GM18868 (cell line): ENCODE measurements at regions not wholly inside any gene's neighbourhood (a gene's known extent, or its start where the extent isn't known, plus 50 kb on each side); places are given as distances from the start of the nearest gene placed in this dataset.
"Not testable (repeated sequence)": the region's sequence is repeated elsewhere in the genome, so short reads cannot be mapped to it uniquely, and the experiment has no call there.

Source experiments
- ATAC-seq: cut with Tn5 transposase; IDR thresholded peaks from one replicate; pipeline ENCODE4 v1.9.1; 2021; ENCODE audit warnings: mild to moderate bottlenecking, moderate library complexity; ENCODE audit not compliant: unreplicated experiment

DNA sequence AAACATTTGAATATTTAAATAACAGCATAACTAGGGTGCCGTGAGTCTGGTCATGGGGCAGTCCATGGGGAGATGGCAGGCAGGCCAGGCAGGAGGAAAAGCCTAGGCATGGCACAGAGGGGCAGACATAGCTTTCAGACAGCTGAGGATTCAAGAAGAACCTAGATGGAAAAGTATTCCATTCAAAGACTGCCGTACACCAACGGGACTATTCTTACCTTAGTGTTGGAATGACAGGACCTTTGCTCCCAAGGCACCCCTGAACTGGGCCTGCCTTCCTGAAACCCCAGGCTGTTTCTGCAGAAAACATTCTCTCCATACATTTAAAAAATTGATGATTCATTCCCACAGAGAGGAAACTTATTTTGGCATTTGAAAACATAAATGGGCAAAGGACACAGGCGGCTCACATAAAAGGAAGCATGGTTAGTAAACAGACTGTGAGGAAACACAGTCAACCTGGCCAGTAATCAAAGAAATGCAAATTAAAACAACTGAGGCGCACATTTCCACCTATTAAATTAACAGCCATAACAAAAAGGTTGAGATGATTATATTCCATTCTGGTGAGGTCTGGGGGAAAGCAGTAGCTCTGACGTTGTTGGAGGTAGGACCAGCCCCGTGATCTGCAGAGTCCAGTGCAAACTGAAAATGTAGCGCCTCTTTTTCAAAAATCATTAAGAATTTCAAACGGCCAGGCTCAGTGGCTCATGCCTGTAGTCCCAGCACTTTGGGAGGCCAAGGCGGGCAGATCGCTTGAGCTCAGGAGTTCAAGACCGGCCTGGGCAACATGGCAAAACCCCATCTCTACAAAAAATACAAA, 71.3 kb upstream of the SMAD3 start:
- no peak for ATAC-seq

DNA sequence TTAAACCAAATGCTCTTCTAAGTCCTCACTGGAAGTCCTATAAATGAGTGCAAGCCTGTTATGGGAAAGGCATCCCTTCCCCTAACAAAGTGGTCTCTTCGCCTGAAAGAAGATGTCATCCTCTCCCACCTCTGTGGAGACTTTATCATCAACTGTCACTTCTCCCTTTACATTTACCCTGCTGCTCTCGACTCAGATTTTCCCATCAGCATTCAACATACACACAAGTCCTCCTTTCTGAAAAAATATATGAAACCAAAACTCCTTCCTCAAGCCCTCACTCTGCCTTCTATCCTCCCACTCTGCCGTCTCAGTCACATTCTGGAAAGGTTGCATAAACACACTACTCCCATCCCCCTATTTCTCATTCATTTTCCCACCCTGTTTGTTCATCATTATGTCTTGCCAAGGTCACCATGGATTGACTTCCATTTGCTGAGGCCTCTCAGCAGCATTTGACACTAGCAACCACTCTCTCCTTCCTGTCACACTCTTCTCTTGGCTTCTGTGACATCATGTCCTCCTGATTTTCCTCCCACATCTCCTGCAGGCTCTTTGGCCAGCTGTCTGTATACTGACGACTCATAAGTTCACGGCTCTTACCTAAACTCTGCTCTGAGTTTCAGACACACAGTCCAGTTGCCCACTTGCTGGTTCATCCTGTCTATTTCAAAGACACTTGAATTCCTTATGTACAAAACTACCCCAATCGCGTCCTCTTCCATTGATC, 70.3 kb upstream of the SMAD3 start:
- no peak for ATAC-seq

DNA sequence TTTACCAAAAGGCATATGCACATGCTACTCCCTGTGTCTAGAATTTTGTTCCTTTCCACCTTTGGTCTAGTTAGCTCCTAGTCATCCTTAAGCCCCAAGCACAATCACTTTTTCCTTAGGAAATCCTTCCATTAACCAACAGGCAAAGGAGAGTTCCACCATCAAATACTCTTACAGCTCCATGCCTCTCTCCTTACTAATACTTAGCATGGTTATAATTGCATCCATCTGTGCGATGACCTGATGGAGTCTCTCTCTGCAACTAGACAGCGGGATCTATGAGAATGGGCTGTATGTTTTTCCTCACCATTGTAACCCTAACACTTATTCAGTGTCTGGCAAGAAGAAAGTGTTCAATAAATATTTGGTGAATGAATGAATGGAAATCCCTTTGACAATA, 69.3 kb upstream of the SMAD3 start:
- ATAC-seq: no peak

DNA sequence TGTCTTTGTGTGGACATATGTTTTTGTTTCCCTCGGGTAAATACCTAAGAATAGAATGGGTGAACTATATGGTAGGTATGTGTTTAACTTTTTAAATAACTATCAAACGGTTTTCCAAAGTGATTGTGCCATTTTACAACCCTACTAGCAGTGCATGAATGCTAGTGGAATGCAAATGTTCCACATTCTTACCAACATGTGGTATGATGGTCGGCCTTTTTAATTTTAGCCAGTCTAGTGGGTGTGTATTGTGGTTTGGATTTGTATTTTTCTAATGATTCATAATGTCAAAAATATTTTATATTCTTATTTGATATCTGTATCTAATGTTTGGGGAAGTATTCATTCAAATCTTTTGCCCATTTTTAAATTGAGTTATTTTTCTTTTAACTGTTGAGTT, 68.2 kb upstream of the SMAD3 start:
- no peak for ATAC-seq

DNA sequence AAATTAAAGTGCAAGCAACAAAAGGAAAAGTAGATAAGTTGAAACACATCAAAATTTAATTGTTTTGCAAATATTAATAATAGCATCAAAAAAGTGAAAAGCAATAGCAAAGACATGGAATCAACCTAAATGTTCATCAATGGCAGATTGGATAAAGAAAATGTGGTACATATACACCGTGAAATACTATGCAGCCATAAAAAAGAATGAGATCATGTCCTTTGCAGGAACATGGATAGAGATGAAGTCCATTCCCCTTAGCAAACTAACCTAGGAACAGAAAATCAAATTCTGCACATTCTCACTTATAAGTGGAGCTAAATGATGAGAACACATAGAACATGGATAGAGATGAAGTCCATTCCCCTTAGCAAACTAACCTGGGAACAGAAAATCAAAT, 67.2 kb upstream of the SMAD3 start:
- not testable (repeated sequence) for ATAC-seq

DNA sequence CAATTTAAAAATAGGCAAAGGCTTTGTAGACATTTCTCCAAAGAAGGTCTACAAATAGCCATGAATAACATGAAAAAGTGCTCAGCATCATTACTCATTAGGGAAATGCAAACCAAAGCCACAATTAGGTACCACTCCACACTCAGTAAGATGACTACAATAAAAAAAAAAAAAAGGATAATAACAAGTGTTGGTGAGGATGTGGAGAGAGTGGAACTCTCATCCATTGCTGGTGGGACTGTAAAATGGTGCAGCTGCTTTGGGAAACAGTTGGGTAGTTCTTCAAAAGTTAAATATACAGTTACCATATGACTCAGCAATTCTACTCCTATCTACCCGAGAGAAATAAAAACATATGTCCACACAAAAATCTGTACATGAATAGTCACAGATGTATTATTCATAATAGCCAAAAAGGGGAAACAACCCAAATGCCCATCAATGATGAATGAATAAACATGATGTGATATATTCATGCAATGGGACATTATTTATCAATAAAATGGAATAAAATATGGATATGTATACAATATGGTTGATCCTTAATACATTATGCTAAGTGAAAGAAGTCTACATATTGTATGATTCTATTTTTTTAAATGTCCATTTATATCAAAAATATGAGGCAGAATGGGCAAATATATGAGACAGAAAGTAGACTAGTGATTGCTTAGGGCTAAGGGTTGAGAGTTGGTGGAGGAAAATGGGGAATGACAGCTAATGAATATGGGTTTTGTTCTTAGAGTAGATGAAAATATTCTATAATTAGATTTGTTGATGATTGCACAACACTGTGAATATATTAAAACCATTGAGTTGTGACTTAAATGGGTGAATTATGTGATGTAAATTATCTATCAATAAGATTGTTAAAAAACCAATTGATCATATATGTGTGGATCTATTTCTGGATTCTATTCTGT, 66.1 kb upstream of the SMAD3 start:
- ATAC-seq: no peak

DNA sequence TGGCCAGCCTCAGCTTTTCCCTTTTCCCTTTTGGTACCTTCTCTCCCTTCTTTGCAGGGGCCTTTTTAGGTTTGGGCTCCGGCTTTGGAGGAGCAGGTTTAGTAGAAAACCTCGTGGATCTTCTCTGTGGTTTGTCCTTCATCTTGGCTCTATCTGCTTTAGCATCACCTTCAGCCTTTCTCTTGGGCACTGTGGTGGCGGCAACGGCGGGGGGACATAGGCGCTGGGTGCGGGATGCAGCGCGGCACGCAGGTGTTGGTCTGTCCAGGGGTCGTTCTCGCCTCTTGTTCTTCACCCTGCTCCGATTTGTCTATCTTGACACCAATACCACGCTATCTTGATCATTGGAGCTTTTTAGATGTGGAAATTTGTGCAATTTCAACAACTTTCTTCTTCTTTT, 64.5 kb upstream of the SMAD3 start:
- no peak for ATAC-seq

DNA sequence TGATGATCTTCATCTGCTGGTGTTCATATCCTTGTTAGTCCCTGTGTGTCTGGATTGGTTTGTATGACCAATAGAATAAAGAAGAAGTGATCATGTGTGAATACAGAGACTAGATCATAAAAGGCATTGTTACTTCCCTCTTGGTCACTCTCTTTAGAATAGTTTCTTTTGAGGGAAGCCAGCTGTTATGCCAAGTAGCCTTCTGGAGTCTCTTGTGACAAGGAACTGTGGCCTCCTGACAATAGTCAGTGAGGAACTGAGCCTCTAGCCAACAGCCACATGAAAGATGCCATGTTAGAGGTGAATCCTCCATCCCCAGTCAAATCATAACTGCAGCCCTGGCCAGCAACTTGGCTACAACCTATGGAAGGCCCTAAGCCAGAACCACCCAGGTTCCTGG, 63.0 kb upstream of the SMAD3 start:
- ATAC-seq: no peak

DNA sequence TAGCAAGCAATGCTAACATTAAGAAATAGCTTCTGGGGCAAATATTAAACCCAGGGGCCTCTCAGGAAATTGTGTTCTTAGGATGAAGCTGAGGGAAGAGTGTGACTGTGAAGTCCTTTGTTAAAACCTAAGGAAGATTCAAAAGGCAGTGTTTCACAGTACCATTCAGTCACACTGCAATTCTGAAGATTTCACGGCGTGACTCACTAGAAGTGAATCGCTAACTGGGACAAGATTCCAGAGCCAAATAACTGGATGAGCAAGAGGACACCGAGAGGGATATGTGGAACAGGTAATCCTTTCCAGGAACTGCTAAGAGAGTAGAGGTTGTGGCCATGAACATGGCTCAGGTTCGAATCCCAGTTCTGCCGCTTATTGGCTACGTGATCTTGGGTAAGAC, 61.8 kb upstream of the SMAD3 start:
- ATAC-seq: no peak

DNA sequence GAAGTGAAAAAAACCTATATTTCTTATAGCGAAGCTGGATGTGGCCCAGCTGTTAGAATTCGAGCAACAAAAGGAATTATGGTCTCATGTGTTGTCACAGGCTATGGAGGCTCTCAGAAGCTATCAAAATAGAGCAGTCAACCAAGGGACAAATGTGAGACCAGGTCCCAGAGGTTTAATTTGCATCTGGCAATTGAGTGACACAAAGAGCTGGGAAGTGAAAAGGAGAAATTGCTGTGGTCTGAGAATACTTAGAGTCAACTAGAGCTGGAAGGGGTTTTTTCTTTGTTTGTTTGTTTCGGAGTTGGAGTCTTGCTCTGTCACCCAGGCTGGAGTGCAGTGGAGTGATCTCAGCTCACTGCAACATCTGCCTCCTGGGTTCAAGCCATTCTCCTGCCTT, 61.3 kb upstream of the SMAD3 start:
- ATAC-seq: peak; percentile 42

DNA sequence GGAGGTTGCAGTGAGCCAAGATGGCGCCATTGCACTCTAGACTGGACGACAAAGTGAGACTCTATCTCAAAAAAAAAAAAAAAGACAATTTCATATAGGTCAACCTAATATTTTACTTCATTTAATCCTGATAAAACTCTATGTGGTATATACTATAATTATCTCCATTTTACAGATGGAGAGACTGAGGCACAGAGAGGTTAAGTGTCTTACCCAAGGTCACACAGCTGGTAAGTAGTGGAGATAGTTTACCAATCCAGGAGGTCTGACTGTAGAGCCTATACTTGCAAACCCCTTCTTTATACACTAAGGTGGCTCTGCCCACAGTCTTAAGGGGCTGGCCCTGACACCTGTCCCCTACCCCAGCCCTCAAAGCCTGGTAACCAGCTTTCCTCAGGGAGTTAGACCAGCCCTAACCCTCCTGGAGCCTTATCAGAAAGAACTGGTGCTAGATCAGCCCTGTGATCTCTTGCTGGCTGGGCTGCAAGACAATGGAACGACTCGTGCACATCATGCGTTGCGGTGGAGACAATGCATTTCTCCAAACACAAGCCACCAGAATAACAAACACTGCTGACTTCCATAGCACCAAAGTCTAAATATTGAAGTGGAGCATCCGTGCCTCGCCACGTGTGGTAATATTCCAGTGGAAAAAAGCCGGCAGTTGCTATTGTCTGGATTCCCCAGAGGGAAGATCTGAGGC, 60.0 kb upstream of the SMAD3 start:
- no peak for ATAC-seq

DNA sequence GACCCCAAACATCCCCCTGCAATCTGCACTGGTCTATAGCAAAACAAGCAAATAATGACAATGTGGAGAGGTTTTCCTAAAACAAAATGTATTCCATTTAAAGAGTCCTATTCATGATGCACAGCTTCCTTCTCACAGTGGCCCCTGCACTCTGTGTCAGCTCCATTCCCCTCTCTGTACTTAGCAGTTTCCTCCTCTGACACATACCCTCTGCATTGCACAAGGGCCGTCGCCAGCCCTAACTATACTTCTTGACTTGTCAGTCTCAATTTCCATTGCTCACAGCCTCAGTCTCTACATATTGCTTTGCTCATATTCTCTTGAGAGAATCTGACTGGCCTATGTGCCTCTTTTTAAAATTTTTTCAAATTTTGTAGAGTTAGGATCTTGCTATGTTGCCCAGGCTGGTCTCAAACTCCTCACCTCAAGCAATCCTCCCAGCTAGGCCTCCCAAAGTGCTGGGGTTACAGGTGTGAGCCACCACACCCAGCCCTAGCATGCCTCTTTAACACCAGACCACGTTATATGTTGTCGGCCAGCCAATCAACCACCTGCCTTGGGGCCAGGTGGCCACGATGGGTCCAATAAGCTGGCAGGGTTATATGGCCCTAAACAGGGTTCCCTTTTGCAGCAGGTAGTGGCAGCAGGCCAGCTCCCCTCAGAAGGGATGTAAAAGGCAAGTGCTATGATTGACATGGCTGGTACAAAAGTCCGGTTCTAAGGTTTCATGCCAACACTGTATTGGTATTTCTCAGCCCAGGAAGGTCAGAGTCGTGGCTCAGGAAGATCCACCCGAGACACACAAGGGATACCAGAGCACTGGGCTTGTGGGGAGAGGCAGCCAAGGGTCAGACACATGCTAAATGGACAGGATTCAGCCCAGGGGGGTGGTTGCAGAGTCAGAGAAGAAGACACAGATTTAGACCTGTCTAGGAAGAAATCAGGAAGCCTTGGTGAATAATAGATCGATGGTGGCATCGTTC, 59.0 kb upstream of the SMAD3 start:
- no peak for ATAC-seq

DNA sequence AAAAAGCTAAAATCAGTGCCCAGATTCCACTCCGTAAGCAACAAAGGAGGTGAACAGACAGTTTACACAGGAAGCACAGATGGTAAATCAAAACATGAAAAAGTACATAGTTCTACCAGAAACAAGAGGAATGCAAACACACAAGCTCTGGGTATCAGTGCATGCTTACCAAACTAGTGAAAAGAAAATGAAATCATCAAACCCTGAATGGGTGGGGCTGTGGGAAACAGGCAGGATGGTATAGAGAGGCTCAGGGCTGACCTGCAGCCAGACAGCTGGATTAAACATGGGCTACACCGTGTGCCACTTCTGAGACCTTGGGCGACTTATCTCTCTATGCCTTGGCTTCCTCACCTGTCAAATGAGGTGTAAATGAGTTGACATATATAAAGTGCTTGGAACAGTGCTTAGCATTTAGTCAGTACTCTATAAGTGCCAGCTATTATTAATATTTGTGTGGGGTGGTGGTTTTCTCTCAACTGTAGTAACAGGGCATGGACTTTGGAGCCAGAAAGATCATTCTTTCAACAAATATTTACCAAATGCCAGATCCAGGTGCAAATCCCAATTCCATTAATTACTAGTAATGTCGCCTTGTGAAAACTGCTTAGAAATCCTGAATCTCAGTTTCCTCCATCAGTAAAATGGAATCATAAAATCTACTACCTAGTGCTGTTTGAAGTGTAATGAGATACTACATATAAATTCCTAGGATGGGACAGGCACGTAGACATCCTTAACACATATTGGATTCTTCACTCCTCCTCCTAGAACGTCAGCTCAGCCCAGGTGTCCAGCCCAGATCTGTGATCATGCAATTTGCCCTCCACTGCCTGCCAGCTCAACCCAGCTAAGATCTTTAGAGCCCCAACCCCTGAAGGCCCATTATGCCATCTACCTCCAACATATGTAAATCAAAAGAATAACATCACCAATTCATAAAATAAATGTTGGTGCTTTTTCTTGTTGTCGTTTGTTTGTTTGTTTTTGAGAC, 55.5 kb upstream of the SMAD3 start:
- no peak for ATAC-seq

DNA sequence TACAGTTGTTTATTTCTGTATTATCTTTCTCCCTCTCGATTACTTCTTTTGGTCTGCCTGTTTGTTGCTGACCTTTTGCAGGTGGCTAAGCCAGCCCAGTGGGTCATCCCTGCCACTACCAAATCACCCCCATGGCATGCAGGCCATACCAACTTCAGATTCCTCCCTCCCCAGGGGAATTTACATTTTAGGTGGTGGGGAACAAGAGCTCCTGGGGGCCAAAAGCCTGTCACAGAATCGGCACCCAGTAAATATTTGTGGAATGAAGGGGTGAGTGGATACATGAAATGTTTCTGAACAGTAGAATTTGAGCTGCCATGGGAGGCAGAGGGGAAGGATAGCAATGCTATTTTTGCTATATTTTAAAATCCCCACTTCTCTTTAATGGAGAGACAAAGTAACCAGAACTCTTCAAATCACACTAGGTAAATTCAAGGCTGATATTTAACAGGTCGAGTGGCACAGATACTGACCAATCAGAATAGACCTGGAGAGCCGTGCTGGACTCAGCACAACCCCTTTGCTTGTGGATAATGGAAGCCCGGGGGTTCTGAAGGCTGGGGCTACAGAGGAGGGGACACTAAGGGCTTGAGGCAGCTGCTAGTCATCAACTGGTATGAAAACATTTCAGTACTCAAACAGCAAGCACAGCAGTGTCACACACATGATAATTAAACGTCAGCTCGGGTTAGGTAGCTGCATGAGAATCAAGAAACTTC, 54.3 kb upstream of the SMAD3 start:
- no peak for ATAC-seq

DNA sequence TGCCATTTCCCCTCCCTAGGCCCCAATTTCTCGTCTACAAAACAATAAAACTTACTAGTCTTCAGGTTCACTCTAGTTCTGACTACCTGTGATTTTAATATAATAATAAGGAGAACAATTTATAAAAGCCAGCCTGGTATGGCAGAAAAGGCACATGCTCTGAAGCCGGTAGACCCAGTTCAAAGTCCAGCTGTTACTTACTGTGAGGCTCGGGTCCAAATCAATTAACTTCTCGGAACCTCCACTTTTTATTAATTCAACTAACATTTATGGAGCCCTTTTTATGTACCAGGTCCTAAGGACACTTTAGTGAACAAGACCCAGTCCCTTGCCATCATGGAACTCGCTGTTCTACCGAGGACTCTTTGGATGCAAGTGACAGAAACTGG, 53.8 kb upstream of the SMAD3 start:
- ATAC-seq: no peak

DNA sequence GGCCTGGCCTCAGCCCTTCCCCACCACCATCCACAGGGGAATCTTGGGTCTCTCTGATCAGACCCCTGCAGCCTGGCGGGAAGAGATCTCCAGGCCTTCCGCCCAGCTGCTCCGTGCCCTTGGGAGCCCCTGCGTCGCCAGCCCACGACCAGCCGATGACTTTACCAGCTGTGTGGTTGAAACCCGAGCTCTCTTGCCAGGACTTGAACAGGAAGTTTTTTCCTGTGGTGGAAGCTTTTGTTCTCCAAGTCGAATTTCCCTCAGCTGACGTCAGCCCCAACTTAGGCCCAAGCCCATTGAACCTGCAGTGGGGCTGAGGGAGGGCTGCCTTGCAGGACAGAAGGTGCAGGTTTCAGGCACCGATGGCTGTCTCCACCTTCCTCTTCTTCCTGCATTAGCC, 51.7 kb upstream of the SMAD3 start:
- no peak for ATAC-seq
